ENCODE measurements at regions not wholly inside any gene's neighbourhood (a gene's known extent, or its start where the extent isn't known, plus 50 kb on each side); places are given as distances from the start of the nearest gene placed in this dataset.

DNA sequence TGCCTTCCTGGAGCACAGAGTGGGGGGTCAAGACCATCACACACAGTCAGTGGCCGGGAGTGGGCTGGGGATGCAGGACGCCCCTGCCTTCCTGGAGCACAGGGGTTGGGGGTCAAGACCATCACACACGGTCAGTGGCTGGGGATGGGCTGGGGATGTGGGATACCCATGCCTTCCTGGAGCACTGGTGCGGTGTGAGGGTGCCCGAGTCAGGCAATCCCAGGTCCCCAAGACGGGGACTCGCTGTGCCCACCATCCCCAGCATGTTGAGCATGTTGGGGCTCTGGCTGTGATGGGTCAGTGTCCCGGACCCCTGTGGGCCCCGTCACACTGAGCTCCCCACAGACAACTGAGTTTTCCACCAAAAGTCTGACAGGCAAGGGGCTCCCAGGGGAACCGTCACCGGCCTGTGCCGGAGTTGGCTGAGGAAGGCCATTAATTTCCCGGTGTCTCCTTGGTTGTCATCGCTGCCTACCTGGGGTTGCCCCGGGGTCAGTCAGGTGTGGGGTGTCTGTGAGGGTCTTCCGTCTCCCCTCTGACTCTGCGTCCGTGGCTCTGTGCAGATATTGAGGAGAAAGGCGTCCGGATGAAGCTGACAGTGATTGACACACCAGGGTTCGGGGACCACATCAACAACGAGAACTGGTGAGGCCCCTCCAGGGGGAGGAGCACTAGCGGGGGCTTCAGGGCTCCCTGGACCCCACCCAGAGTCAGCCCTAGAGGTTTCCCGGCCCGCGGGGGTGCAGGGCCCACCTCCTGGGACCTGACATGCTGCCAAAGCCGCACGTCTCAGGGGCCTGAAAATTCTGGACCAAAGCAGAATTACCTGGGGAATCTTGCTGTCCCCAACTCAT is 347.1 kb downstream of the SEC14L1 start:
- BruUV-seq (replicated peaks): no TSS peak
- ChIA-PET POLR2A (interaction anchor here (0.6 kb wide), 1 partner anchor 90 kb away, joined by 3 read pairs; no protein-coding TSS in a partner anchor), CTCF (ENCODE audit: low intra/inter-chr PET ratio) (no interaction called here)
- in situ Hi-C loops (cut with MboI): no loop called here
- H3K9me1 ChIP-seq (ENCODE audit: control insufficient read depth, insufficient read depth, low read length): no peaks in the 10 kb centered on the region
- no peak for ATAC-seq
- FAIRE-seq: no peak
- intact Hi-C loops (cut with micrococcal nuclease): no loop called here
- H3K4me2 ChIP-seq (ENCODE audit: insufficient read depth, low read length): no peak overlapping the region
- H3K79me2 ChIP-seq (ENCODE audit: control insufficient read depth, insufficient read depth, low read length): peaks cover 11% of the 10 kb centered on the region; the same call in 2 of the 3 replicates
- DNase-seq (ENCODE audit: extremely low read depth in 1 of 4, low spot score in 3 of 4): no peak
- H3K36me3 ChIP-seq (ENCODE audit: control insufficient read depth, insufficient read depth, low read length): peaks cover 70% of the 10 kb centered on the region; the same call in 2 of the 3 replicates
- H3K4me3 ChIP-seq: no peak overlapping the region
- H4K20me1 ChIP-seq (replicated peaks; ENCODE audit: control insufficient read depth, insufficient read depth, low read length): no peaks in the 10 kb centered on the region
- H2AFZ ChIP-seq (ENCODE audit: low read depth, low read length): no peak overlapping the region
- H3K4me1 ChIP-seq (replicated peaks in 1 of 2; ENCODE audit: control insufficient read depth in 2 of 2, insufficient read depth in 2 of 2, low read length in 2 of 2): peaks cover 0 to 6% of the 10 kb centered on the region in 2 experiments; a peak in 2 of 5 replicates
- no peak overlapping the region for H3K9ac ChIP-seq (ENCODE audit: insufficient read depth in 1 of 2, low read depth in 2 of 2, low read length in 2 of 2)
- TF ChIP-seq EWSR1 (IDR thresholded peaks at IDR 0.05; ENCODE audit: borderline replicate concordance, low read depth, partially characterized antibody) (no peak), SRF (CRISPR knock-in tag; IDR thresholded peaks at IDR 0.05) (no peak), HIVEP1 (CRISPR knock-in tag; IDR thresholded peaks at IDR 0.05) (no peak)
- TF ChIP-seq, protein P1, sequence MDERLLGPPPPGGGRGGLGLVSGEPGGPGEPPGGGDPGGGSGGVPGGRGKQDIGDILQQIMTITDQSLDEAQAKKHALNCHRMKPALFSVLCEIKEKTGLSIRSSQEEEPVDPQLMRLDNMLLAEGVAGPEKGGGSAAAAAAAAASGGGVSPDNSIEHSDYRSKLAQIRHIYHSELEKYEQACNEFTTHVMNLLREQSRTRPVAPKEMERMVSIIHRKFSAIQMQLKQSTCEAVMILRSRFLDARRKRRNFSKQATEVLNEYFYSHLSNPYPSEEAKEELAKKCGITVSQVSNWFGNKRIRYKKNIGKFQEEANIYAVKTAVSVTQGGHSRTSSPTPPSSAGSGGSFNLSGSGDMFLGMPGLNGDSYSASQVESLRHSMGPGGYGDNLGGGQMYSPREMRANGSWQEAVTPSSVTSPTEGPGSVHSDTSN (CRISPR knock-in tag; IDR thresholded peaks at IDR 0.05; ENCODE audit: low read depth): no peak
- TF ChIP-seq, protein P1 (tag; conservative IDR thresholded peaks at IDR 0.05; ENCODE audit: low read depth): no peak
- TF ChIP-seq, protein P2, sequence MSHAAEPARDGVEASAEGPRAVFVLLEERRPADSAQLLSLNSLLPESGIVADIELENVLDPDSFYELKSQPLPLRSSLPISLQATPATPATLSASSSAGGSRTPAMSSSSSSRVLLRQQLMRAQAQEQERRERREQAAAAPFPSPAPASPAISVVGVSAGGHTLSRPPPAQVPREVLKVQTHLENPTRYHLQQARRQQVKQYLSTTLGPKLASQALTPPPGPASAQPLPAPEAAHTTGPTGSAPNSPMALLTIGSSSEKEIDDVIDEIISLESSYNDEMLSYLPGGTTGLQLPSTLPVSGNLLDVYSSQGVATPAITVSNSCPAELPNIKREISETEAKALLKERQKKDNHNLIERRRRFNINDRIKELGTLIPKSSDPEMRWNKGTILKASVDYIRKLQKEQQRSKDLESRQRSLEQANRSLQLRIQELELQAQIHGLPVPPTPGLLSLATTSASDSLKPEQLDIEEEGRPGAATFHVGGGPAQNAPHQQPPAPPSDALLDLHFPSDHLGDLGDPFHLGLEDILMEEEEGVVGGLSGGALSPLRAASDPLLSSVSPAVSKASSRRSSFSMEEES (CRISPR knock-in tag; IDR thresholded peaks at IDR 0.05): no peak
- H3K27me3 ChIP-seq (ENCODE audit: control insufficient read depth in 2 of 2, insufficient read depth in 2 of 2, low read length in 2 of 2): no peaks in the 10 kb centered on the region
- no peaks in the 10 kb centered on the region for H3K9me3 ChIP-seq (replicated peaks; ENCODE audit: control insufficient read depth, insufficient read depth, low read depth, low read length)
- 88% methylated on average over 26 of the region's 28 CpGs for WGBS (ENCODE audit: insufficient coverage, low coverage, missing lambda C conversion rate)
- H3K27ac ChIP-seq (ENCODE audit: extremely low read depth, low read depth, low read length): no peak overlapping the region
